ENCODE measurements at regions not wholly inside any gene's neighbourhood (a gene's known extent, or its start where the extent isn't known, plus 50 kb on each side); places are given as distances from the start of the nearest gene placed in this dataset.

GRCh38 chr1:79375352-79375751 is 368.8 kb upstream of the ADGRL4 start:
- Mint-ChIP-seq H3K4me3 (ENCODE audit: low read depth) (no peak overlapping the region), H3K9me3 (ENCODE audit: low read depth) (no peaks in the 10 kb centered on the region), H3K27me3 (no peaks in the 10 kb centered on the region), H3K27ac (no peak overlapping the region), H3K36me3 (ENCODE audit: insufficient read depth) (no peaks in the 10 kb centered on the region), H3K4me1 (ENCODE audit: low read depth) (peaks cover 4% of the 10 kb centered on the region)
- no peak for DNase-seq (ENCODE audit: low spot score, unreplicated experiment)
- TF ChIP-seq, protein P1, sequence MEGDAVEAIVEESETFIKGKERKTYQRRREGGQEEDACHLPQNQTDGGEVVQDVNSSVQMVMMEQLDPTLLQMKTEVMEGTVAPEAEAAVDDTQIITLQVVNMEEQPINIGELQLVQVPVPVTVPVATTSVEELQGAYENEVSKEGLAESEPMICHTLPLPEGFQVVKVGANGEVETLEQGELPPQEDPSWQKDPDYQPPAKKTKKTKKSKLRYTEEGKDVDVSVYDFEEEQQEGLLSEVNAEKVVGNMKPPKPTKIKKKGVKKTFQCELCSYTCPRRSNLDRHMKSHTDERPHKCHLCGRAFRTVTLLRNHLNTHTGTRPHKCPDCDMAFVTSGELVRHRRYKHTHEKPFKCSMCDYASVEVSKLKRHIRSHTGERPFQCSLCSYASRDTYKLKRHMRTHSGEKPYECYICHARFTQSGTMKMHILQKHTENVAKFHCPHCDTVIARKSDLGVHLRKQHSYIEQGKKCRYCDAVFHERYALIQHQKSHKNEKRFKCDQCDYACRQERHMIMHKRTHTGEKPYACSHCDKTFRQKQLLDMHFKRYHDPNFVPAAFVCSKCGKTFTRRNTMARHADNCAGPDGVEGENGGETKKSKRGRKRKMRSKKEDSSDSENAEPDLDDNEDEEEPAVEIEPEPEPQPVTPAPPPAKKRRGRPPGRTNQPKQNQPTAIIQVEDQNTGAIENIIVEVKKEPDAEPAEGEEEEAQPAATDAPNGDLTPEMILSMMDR (IDR thresholded peaks at IDR 0.05; ENCODE audit: unreplicated experiment) = no peak

DNA sequence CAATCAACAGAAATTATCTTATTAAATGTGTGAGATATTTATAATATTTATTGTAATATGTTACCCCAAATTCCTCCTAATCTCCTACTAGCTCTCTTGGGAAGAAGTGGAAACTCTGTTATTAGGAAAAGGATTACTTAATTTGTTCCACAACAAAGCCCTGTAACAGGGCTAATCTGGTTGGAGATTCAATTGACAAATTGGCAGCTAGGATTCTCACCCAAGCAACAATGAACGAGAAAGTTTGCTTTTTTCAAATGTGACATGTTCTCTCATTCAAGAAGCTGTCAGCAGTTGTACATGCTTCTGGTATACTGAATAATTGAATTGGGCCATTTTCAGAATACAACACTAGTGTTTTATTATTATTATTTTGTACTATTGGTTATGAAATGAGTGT is 367.9 kb upstream of the ADGRL4 start:
- no peaks in the 10 kb centered on the region for H3K36me3 Mint-ChIP-seq (ENCODE audit: insufficient read depth)
- TF ChIP-seq, protein P1 (IDR thresholded peaks at IDR 0.05; ENCODE audit: unreplicated experiment) = no peak
- no peak for DNase-seq (ENCODE audit: low spot score, unreplicated experiment)
- no peaks in the 10 kb centered on the region for H3K9me3 Mint-ChIP-seq (ENCODE audit: low read depth)
- no peak overlapping the region for H3K27ac Mint-ChIP-seq
- H3K4me1 Mint-ChIP-seq (ENCODE audit: low read depth) = peaks cover 4% of the 10 kb centered on the region
- H3K27me3 Mint-ChIP-seq = no peaks in the 10 kb centered on the region
- H3K4me3 Mint-ChIP-seq (ENCODE audit: low read depth) = no peak overlapping the region

DNA sequence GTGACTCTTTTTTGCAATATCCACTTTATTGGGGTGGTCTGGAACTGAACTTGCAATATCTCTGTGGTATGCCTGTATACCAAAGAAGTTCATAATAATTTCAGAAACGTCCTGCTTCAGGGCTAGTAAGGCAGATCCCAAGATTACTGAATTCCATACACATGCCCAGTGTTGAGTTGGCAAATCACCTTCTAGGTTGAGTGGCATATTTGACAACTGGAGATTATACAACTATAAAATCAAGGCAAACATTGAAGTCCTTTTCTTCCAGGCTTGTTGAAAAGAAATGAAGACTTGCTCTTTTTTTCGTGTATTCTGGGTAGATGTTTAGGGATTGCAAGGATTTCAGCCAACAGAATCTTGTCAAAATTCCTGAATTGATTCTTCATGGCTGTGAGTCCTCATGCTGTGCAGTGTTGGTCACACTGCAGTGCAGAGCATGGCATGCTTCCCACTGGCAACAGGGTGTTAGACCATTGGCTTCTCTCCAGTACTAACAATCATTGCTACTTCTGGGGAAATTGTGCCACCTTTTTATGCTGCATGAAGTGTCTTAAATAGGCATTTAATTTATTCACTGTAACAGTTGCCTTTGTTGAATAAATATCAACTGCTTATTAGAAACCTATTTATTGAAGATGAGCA is 367.1 kb upstream of the ADGRL4 start:
- Mint-ChIP-seq H3K4me3 (ENCODE audit: low read depth) (no peak overlapping the region), H3K27ac (no peak overlapping the region), H3K36me3 (ENCODE audit: insufficient read depth) (no peaks in the 10 kb centered on the region), H3K4me1 (ENCODE audit: low read depth) (peaks cover 4% of the 10 kb centered on the region), H3K27me3 (no peaks in the 10 kb centered on the region), H3K9me3 (ENCODE audit: low read depth) (no peaks in the 10 kb centered on the region)
- TF ChIP-seq, protein P1 (IDR thresholded peaks at IDR 0.05; ENCODE audit: unreplicated experiment) = no peak
- DNase-seq (ENCODE audit: low spot score, unreplicated experiment) = no peak

DNA sequence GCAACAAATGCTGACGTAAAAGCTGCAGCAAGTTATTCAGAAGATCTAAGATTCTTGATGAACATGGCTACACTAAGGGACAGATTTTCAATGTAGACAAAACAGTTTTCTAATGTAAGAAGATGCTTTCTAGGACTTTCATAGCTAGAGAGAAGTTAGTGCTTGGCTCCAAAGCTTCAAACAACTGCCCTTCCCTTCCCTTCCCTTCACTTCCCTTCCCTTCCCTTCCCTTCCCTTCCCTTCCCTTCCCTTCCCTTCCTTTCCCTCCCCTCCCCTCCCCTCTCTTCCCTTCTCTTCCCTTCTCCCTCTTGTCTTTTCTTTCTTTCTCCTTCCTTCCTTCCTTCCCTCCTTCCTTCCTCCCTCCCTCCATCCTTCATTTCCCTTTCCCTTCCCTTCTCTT is 365.3 kb upstream of the ADGRL4 start:
- no peaks in the 10 kb centered on the region for H3K27me3 Mint-ChIP-seq
- H3K27ac Mint-ChIP-seq = no peak overlapping the region
- H3K4me1 Mint-ChIP-seq (ENCODE audit: low read depth) = peaks cover 4% of the 10 kb centered on the region
- no peak overlapping the region for H3K4me3 Mint-ChIP-seq (ENCODE audit: low read depth)
- DNase-seq (ENCODE audit: low spot score, unreplicated experiment) = no peak
- TF ChIP-seq, protein P1 (IDR thresholded peaks at IDR 0.05; ENCODE audit: unreplicated experiment) = no peak
- no peaks in the 10 kb centered on the region for H3K9me3 Mint-ChIP-seq (ENCODE audit: low read depth)
- no peaks in the 10 kb centered on the region for H3K36me3 Mint-ChIP-seq (ENCODE audit: insufficient read depth)

DNA sequence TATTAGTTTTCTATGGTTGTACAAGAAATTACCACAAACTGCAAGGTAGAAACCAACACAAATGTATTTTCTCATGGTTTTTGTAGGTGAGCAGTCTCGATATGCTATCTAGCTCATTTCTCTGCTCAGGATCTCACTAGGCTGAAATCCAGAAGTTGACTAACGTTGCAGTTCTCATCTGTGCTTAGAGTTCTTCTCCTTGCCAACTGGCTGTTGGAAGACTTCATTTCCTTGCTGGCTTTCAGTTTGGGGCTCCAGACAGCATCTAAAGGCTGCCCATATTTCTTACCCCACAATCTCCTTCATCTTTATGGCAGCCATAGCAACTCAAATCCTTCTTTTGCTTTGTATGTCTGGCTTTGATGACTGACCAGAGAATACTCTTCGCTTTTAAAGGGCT is 362.6 kb upstream of the ADGRL4 start:
- Mint-ChIP-seq H3K27ac (no peak overlapping the region), H3K4me3 (ENCODE audit: low read depth) (no peak overlapping the region), H3K36me3 (ENCODE audit: insufficient read depth) (no peaks in the 10 kb centered on the region), H3K9me3 (ENCODE audit: low read depth) (no peaks in the 10 kb centered on the region), H3K27me3 (no peaks in the 10 kb centered on the region), H3K4me1 (ENCODE audit: low read depth) (no peaks in the 10 kb centered on the region)
- TF ChIP-seq, protein P1 (IDR thresholded peaks at IDR 0.05; ENCODE audit: unreplicated experiment) = no peak
- no peak for DNase-seq (ENCODE audit: low spot score, unreplicated experiment)
